ENCODE measurements at regions not wholly inside any gene's neighbourhood (a gene's known extent, or its start where the extent isn't known, plus 50 kb on each side); places are given as distances from the start of the nearest gene placed in this dataset.
"Not testable (repeated sequence)": the region's sequence is repeated elsewhere in the genome, so short reads cannot be mapped to it uniquely, and the experiment has no call there.

- no peak for DNase-seq
Measured at GRCh38 chr1:79501153-79501552, 494.6 kb upstream of the ADGRL4 start.

GRCh38 chr1:79499541-79499940, 493.0 kb upstream of the ADGRL4 start:
- DNase-seq: no peak

GRCh38 chr1:79497193-79497773, 490.8 kb upstream of the ADGRL4 start:
- no peak for DNase-seq

- DNase-seq: no peak
Measured at GRCh38 chr1:79496129-79496528, 489.6 kb upstream of the ADGRL4 start.

GRCh38 chr1:79493702-79494101, 487.2 kb upstream of the ADGRL4 start:
- DNase-seq: not testable (repeated sequence)

- not testable (repeated sequence) for DNase-seq
Measured at GRCh38 chr1:79488572-79489121, 482.1 kb upstream of the ADGRL4 start.

- no peak for DNase-seq
Measured at GRCh38 chr1:79478728-79479373, 472.3 kb upstream of the ADGRL4 start.

- no peak for DNase-seq
Measured at GRCh38 chr1:79478160-79478559, 471.6 kb upstream of the ADGRL4 start.

GRCh38 chr1:79472067-79472656, 465.6 kb upstream of the ADGRL4 start:
- DNase-seq: no peak

GRCh38 chr1:79469139-79469538, 462.6 kb upstream of the ADGRL4 start:
- no peak for DNase-seq

- DNase-seq: no peak
Measured at GRCh38 chr1:79460773-79461436, 454.4 kb upstream of the ADGRL4 start.

- no peak for DNase-seq
Measured at GRCh38 chr1:79457562-79458224, 451.2 kb upstream of the ADGRL4 start.

- DNase-seq: no peak
Measured at GRCh38 chr1:79448426-79448825, 441.9 kb upstream of the ADGRL4 start.

- DNase-seq: no peak
Measured at GRCh38 chr1:79441238-79441637, 434.7 kb upstream of the ADGRL4 start.

GRCh38 chr1:79437540-79437939, 431.0 kb upstream of the ADGRL4 start:
- DNase-seq: no peak

GRCh38 chr1:79431340-79431739, 424.8 kb upstream of the ADGRL4 start:
- DNase-seq: no peak

GRCh38 chr1:79430437-79430836, 423.9 kb upstream of the ADGRL4 start:
- no peak for DNase-seq

- DNase-seq: no peak
Measured at GRCh38 chr1:79422726-79423125, 416.2 kb upstream of the ADGRL4 start.

- DNase-seq: no peak
Measured at GRCh38 chr1:79398501-79398900, 392.0 kb upstream of the ADGRL4 start.

- DNase-seq: no peak
Measured at GRCh38 chr1:79396901-79397300, 390.4 kb upstream of the ADGRL4 start.

GRCh38 chr1:79388694-79389361, 382.3 kb upstream of the ADGRL4 start:
- DNase-seq: no peak

GRCh38 chr1:79386730-79387129, 380.2 kb upstream of the ADGRL4 start:
- DNase-seq: no peak

- no peak for DNase-seq
Measured at GRCh38 chr1:79380078-79380477, 373.5 kb upstream of the ADGRL4 start.

All from femur (tissue), 1 donor.